HFFc6 (cell line): ENCODE measurements at regions not wholly inside any gene's neighbourhood (a gene's known extent, or its start where the extent isn't known, plus 50 kb on each side); places are given as distances from the start of the nearest gene placed in this dataset.

Experiments used
- DNase-seq: peaks from one replicate; pipeline ENCODE4 v3.0.0-alpha.2; 2018
- H3K27ac Mint-ChIP-seq: 2 replicates; pipeline ENCODE4 v1.8.0; 2020; ENCODE audit warnings: mild to moderate bottlenecking, mixed read lengths
- H3K27me3 Mint-ChIP-seq: 2 replicates; pipeline ENCODE4 v1.8.0; 2021; ENCODE audit warnings: mild to moderate bottlenecking, moderate library complexity, mixed read lengths; ENCODE audit not compliant: insufficient read depth
- H3K36me3 Mint-ChIP-seq: 2 replicates; pipeline ENCODE4 v1.8.0; 2021; ENCODE audit warnings: low read depth, mixed read lengths
- H3K4me1 Mint-ChIP-seq: 2 replicates; pipeline ENCODE4 v1.8.0; 2020; ENCODE audit warnings: low read depth, mixed read lengths
- H3K4me3 Mint-ChIP-seq: 2 replicates; pipeline ENCODE4 v1.8.0; 2020; ENCODE audit warnings: mild to moderate bottlenecking, moderate library complexity, mixed read lengths
- H3K9me3 Mint-ChIP-seq: 2 replicates; pipeline ENCODE4 v1.8.0; 2020; ENCODE audit warnings: mild to moderate bottlenecking, mixed read lengths
- TF ChIP-seq, protein P1 (sequence below): fragments of 200-600 bp; sonication (generic); IDR thresholded peaks from 2 replicates; pipeline ENCODE4 v1.5.0; 2021; ENCODE audit warnings: antibody characterized with exemption, mild to moderate bottlenecking

DNA sequence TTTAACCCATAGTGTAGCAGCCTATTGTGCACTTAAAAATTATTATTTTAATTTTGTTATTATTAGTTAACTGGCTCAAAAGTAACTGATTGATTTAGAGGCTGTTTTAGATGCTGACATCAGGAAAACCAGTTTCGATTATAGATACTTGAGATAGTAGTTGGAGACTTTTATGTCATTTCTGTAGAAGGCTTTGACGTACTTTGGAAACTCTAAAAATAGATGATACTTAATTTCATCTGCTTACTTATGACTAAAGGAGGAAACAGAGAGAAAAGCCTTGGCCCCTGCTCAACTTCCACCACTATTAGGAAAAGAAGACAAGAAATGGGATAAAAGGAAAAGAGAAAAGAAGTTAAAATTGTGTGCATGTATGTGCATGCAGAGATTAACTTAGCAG lies 219.3 kb upstream of the HMGA2 start:
- Mint-ChIP-seq H3K27me3 (peaks cover 4% of the 10 kb centered on the region; the same call in 1 of the 2 replicates), H3K27ac (peak overlapping the region; percentile 87), H3K4me3 (peak overlapping the region; percentile 68), H3K4me1 (peaks cover 98% of the 10 kb centered on the region), H3K9me3 (no peaks in the 10 kb centered on the region), H3K36me3 (peaks cover 27% of the 10 kb centered on the region)
- TF ChIP-seq, protein P1, sequence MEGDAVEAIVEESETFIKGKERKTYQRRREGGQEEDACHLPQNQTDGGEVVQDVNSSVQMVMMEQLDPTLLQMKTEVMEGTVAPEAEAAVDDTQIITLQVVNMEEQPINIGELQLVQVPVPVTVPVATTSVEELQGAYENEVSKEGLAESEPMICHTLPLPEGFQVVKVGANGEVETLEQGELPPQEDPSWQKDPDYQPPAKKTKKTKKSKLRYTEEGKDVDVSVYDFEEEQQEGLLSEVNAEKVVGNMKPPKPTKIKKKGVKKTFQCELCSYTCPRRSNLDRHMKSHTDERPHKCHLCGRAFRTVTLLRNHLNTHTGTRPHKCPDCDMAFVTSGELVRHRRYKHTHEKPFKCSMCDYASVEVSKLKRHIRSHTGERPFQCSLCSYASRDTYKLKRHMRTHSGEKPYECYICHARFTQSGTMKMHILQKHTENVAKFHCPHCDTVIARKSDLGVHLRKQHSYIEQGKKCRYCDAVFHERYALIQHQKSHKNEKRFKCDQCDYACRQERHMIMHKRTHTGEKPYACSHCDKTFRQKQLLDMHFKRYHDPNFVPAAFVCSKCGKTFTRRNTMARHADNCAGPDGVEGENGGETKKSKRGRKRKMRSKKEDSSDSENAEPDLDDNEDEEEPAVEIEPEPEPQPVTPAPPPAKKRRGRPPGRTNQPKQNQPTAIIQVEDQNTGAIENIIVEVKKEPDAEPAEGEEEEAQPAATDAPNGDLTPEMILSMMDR = no peak
- DNase-seq = peak; percentile 8

DNA sequence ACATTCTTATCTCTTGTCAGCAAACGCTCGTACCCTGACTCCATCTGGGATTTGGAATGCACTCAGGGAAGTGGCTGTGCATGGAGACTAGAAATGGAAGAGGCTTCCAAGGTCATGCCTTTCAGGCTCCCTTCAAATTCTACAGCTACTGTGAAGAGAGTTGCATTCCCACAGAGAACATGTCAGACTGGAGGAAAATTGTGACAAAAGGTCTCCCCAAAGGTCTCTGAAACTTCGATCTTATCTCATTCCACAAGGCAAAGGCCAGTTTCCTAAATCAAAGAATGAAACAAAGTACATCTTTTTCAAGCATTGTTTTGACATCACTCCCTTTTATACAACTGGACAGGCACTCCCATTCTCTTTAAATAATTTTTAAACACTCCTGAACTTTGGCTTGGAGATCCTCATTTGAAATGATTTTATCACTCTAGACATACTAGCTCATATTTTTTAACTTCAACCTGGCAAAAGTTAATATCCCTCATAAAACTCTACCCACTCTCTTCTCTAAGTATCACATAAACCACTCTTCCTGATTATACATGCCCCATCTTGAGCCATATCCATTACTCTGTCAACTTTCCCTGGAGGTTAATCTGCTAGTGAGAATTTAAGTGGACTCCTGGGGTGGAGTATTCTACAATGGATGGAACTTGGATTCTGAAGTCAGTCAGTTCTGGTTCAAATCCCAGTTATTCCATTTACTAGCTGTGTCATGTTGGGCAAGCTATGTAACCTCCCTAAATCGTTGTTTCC lies 218.1 kb upstream of the HMGA2 start:
- no peak overlapping the region; the same call in 1 of the 2 replicates for H3K4me3 Mint-ChIP-seq
- H3K36me3 Mint-ChIP-seq = peaks cover 32% of the 10 kb centered on the region
- H3K4me1 Mint-ChIP-seq = peaks cover 100% of the 10 kb centered on the region
- peaks cover 4% of the 10 kb centered on the region; the same call in 1 of the 2 replicates for H3K27me3 Mint-ChIP-seq
- H3K27ac Mint-ChIP-seq = peak overlapping the region; percentile 87
- TF ChIP-seq, protein P1 = no peak
- DNase-seq = no peak
- no peaks in the 10 kb centered on the region for H3K9me3 Mint-ChIP-seq

DNA sequence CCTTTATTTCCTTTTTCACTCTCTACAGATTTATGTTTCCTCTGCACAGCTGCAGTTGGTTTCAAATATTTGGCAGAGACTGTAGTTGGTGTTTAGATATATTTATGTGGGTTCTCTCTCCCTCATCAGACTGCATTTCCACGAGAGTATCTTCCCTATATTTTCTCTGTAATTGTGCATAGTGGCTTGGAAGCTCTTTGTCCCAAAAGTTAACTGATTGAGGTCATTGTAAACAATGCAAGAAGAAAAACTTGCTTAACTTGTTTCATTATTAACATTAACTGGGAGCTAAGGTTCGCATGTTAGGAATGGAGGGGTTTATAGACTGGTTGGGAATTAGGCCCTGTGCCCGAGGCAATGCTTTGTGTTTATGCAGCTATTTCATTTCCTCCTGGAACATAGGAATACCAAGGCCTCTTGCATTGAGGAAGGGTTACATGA lies 216.9 kb upstream of the HMGA2 start:
- peaks cover 38% of the 10 kb centered on the region for H3K36me3 Mint-ChIP-seq
- H3K27ac Mint-ChIP-seq = peak overlapping the region; percentile 87
- TF ChIP-seq, protein P1 = no peak
- no peaks in the 10 kb centered on the region for H3K9me3 Mint-ChIP-seq
- peaks cover 100% of the 10 kb centered on the region for H3K4me1 Mint-ChIP-seq
- peaks cover 4% of the 10 kb centered on the region; the same call in 1 of the 2 replicates for H3K27me3 Mint-ChIP-seq
- peak overlapping the region; percentile 33; the same call in 1 of the 2 replicates for H3K4me3 Mint-ChIP-seq
- no peak for DNase-seq

DNA sequence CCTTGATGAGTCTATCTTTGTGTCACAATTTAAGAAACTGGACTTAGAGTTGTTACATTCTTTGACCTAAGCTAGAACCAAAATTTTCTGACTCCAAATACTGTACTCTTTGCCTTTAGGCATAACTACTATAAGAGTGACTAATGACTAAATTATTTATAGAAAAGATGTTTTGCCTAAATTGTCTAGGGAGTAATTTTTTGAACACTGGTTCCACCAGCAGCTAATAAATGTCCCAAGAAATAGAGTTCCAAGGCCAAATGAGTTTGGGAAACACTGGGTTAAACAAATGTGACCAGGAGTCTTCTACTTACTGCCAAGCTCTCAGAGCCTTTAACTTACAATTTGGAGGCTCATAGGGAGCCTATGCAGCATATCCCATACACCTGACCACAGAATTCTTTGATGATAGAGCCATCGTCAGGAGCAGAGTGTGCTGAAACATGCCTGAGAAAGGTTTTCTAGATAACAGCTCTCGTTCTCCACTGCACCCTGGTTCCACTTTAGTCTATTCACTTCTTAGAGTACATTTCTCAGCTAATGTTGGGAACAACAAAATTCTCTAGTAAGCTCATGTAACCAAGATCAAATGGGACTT lies 215.9 kb upstream of the HMGA2 start:
- TF ChIP-seq, protein P1 = no peak
- peak; percentile 68 for DNase-seq
- Mint-ChIP-seq H3K4me3 (peak overlapping the region; percentile 55; the same call in 1 of the 2 replicates), H3K27ac (peak overlapping the region; percentile 87), H3K9me3 (no peaks in the 10 kb centered on the region), H3K27me3 (peaks cover 4% of the 10 kb centered on the region; the same call in 1 of the 2 replicates), H3K4me1 (peaks cover 100% of the 10 kb centered on the region), H3K36me3 (peaks cover 43% of the 10 kb centered on the region)

DNA sequence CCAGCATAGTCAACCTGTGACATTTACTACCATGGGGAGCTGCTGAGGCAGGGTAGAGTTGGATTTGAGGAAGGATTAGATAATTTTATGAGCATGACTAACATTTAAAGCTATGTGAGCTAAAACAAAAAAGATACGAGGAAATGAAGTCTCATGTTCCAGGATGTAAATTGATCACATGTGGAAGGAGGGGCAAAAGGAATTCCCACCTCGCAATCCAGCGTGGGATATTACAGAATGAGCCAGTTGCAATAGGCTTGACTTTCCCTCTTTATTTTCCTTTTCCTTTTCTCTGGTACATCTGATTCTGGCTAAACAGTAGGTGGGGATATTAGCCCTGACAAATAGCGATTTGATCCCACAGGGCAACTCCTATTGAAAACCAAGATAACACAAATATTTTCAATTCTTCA lies 214.9 kb upstream of the HMGA2 start:
- peak overlapping the region; percentile 55 for H3K4me3 Mint-ChIP-seq
- H3K9me3 Mint-ChIP-seq = no peaks in the 10 kb centered on the region
- peak overlapping the region; percentile 87 for H3K27ac Mint-ChIP-seq
- H3K27me3 Mint-ChIP-seq = peaks cover 4% of the 10 kb centered on the region; the same call in 1 of the 2 replicates
- peak; percentile 94 for DNase-seq
- H3K4me1 Mint-ChIP-seq = peaks cover 100% of the 10 kb centered on the region
- TF ChIP-seq, protein P1 = peak; percentile 67
- peaks cover 47% of the 10 kb centered on the region for H3K36me3 Mint-ChIP-seq
